Body of pancreas (tissue), 4 donors: ENCODE measurements at regions not wholly inside any gene's neighbourhood (a gene's known extent, or its start where the extent isn't known, plus 50 kb on each side); places are given as distances from the start of the nearest gene placed in this dataset.

Experiments
- POLR2A ChIP-seq, 3 donors: fragments of 450-650 bp; IDR thresholded peaks; one replicate each; pipeline ENCODE4 v1.6.1; 2016; ENCODE audit warnings: antibody characterized with exemption in 3 of 3, mild to moderate bottlenecking in 2 of 3
- TF ChIP-seq, protein P1 (sequence below), 7 experiments: fragments of 450-650 bp in 4 of 7; fragments of 200-600 bp in 3 of 7; sonication (generic) in 3 of 7; IDR thresholded peaks; one replicate each; pipeline ENCODE4 v1.5.1; 2016 to 2019; ENCODE audit warnings: antibody characterized with exemption in 7 of 7

GRCh38 chr7:142685877-142686508 lies 63.3 kb upstream of the PRSS1 start:
- TF ChIP-seq, protein P1, sequence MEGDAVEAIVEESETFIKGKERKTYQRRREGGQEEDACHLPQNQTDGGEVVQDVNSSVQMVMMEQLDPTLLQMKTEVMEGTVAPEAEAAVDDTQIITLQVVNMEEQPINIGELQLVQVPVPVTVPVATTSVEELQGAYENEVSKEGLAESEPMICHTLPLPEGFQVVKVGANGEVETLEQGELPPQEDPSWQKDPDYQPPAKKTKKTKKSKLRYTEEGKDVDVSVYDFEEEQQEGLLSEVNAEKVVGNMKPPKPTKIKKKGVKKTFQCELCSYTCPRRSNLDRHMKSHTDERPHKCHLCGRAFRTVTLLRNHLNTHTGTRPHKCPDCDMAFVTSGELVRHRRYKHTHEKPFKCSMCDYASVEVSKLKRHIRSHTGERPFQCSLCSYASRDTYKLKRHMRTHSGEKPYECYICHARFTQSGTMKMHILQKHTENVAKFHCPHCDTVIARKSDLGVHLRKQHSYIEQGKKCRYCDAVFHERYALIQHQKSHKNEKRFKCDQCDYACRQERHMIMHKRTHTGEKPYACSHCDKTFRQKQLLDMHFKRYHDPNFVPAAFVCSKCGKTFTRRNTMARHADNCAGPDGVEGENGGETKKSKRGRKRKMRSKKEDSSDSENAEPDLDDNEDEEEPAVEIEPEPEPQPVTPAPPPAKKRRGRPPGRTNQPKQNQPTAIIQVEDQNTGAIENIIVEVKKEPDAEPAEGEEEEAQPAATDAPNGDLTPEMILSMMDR (IDR thresholded peaks at IDR 0.05): no peak
- TF ChIP-seq POLR2A (IDR thresholded peaks at IDR 0.05): no peak
